ENCODE measurements at regions not wholly inside any gene's neighbourhood (a gene's known extent, or its start where the extent isn't known, plus 50 kb on each side); places are given as distances from the start of the nearest gene placed in this dataset.

- TF ChIP-seq CTCF (IDR thresholded peaks at IDR 0.05; ENCODE audit: low read depth, low read length, missing control alignments) = no peak
- DNase-seq (ENCODE audit: extremely low read depth, low read depth) = no peak
These were observed 186.4 kb downstream of the ZBTB18 start for GRCh38 chr1:244237445-244237844.

GRCh38 chr1:244239261-244239770 is 188.2 kb downstream of the ZBTB18 start:
- H3K4me3 ChIP-seq (replicated peaks; ENCODE audit: low read depth, low read length) = no peak overlapping the region
- no peak for TF ChIP-seq CTCF (IDR thresholded peaks at IDR 0.05; ENCODE audit: low read depth, low read length, missing control alignments)
- DNase-seq (ENCODE audit: extremely low read depth, low read depth) = no peak

More at GRCh38 chr1:244237445-244237844, 186.4 kb downstream of the ZBTB18 start:
- no peak overlapping the region for H3K4me3 ChIP-seq (replicated peaks; ENCODE audit: low read depth, low read length)

GRCh38 chr1:244241438-244241837 is 190.4 kb downstream of the ZBTB18 start:
- H3K4me3 ChIP-seq (replicated peaks; ENCODE audit: low read depth, low read length) = no peak overlapping the region
- DNase-seq (ENCODE audit: extremely low read depth, low read depth) = no peak
- no peak for TF ChIP-seq CTCF (IDR thresholded peaks at IDR 0.05; ENCODE audit: low read depth, low read length, missing control alignments)

- TF ChIP-seq CTCF (IDR thresholded peaks at IDR 0.05; ENCODE audit: low read depth, low read length, missing control alignments) = no peak
- no peak overlapping the region for H3K4me3 ChIP-seq (replicated peaks; ENCODE audit: low read depth, low read length)
- no peak for DNase-seq (ENCODE audit: extremely low read depth, low read depth)
These were observed 191.4 kb downstream of the ZBTB18 start for GRCh38 chr1:244242446-244242845.

- DNase-seq (ENCODE audit: extremely low read depth, low read depth) = no peak
- no peak for TF ChIP-seq CTCF (IDR thresholded peaks at IDR 0.05; ENCODE audit: low read depth, low read length, missing control alignments)
- H3K4me3 ChIP-seq (replicated peaks; ENCODE audit: low read depth, low read length) = no peak overlapping the region
These were observed 195.3 kb downstream of the ZBTB18 start for GRCh38 chr1:244246334-244246733.

DNA sequence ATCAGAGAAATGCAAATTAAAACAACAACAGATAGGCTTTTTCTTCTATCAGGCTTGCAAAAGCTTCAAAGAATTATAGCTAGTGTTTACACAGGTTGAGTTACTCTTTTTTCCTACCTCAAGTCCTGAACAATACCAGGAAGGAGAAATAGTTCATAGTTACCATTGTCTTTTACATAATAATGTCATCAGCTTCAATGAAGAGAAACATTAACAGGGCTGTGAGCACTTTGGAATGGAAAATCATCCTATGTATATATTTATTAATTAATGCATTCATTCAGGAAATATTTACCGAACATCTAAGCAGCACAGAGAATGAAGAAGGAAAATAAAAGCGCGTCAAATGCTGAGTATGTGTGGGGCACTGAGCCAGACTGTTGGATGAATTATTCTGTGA is 197.3 kb downstream of the ZBTB18 start:
- H3K4me3 ChIP-seq (replicated peaks; ENCODE audit: low read depth, low read length) = no peak overlapping the region
- no peak for TF ChIP-seq CTCF (IDR thresholded peaks at IDR 0.05; ENCODE audit: low read depth, low read length, missing control alignments)
- DNase-seq (ENCODE audit: extremely low read depth, low read depth) = no peak

- no peak overlapping the region for H3K4me3 ChIP-seq (replicated peaks; ENCODE audit: low read depth, low read length)
- TF ChIP-seq CTCF (IDR thresholded peaks at IDR 0.05; ENCODE audit: low read depth, low read length, missing control alignments) = no peak
- DNase-seq (ENCODE audit: extremely low read depth, low read depth) = no peak
These were observed 199.5 kb downstream of the ADSS2 start for GRCh38 chr1:244252211-244252610.
